HG02938 (cell line): ENCODE measurements at regions not wholly inside any gene's neighbourhood (a gene's known extent, or its start where the extent isn't known, plus 50 kb on each side); places are given as distances from the start of the nearest gene placed in this dataset.
"Not testable (repeated sequence)": the region's sequence is repeated elsewhere in the genome, so short reads cannot be mapped to it uniquely, and the experiment has no call there.

ENCODE experiments used
- ATAC-seq: cut with Tn5 transposase; IDR thresholded peaks from one replicate; pipeline ENCODE4 v1.9.1; 2021; ENCODE audit warnings: mild to moderate bottlenecking, moderate library complexity; ENCODE audit not compliant: unreplicated experiment

GRCh38 chr7:65317372-65317771 is 56.3 kb upstream of the ZNF92 start:
- ATAC-seq: no peak

- ATAC-seq: no peak
Measured at GRCh38 chr7:65310761-65311160, 62.9 kb upstream of the ZNF92 start.

GRCh38 chr7:65308300-65308678 is 65.4 kb upstream of the ZNF92 start:
- ATAC-seq: no peak

DNA sequence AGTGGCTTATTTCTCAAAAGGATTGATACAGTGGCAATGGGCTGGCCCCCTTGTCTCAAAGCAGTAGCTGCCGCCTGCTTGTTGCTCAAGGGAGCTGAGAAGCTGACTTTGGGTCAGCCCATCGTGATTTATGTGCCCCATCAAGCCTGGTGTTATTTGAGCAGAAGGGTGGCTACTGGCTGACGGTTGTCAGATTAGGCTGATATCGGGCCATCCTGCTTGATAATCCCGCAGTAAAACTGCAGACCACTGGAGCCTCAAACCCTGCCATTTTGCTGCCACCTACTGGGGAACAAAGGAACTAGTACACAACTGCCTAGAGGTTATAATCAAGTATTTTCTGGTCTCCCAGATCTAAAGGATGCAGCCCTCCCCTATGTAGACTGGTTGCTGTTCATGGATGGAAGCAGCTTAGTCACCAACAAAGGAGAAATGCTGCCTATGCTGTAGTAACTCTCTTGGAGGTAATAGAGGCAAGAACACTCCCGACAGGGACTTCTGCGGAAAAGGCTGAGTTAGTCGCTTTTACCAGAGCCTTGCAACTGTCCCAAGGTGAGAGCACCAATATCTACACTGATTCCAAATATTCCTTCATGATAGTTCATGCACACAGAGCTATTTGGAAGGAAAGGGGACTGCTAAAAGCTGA is 65.9 kb upstream of the ZNF92 start:
- ATAC-seq: no peak

DNA sequence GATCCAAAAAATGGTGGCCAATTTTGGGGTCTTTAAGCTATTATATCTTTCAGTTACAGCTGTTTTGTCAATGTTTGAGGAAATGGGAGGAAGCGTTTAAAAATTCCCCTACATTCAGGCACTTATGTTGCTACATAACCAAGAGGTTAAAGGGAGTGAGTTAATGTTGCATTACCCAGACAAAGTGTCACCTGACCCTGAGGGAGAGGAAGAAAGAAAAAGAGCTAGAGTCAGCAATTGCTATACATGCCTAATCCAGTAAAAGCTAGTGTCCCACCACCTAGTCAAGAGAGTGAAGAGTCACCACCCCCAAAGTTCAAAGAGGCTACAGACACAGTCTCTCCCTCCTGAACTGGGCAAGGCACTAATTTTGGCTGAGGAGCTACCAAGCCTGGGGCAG is 69.5 kb upstream of the ZNF92 start:
- ATAC-seq: no peak

- ATAC-seq: no peak
Measured at GRCh38 chr7:65302883-65303282, 70.8 kb upstream of the ZNF92 start.

DNA sequence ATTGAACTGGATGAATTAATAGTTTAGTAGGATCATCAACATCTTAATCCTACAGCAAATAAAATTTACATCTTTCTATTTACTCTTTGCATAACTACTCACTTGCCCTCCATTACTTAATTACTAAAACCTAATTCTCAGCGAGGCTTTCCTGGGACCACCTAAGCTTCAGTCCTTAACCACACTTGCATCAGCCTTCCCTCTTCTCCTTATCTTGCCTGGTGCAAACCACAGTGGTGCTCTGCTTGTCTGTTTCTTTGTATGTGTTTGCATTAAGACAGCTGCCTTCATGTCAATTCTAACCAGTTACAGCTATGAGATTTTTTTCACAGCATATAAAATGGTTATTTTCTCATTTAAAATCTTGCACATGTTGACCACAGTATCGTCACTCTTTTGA is 72.6 kb upstream of the ZNF92 start:
- ATAC-seq: no peak

DNA sequence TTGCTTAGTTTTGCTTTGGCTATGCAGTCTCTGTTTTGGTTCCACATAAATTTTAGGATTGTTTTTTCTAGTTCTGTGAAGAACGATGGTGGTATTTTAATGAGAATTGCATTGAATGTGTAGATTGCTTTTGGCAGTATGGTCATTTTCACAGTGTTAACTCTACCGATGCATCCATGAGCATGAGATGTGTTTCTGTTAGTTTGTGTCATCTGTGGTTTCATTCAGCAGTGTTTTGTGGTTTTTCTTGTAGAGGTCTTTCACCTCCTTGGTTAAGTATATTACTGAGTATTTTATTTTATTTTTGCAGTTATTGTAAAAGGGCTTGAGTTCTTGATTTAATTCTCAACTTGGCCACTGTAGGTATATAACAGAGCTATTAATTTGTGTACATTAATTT is 78.2 kb upstream of the ZNF92 start:
- ATAC-seq: no peak

GRCh38 chr7:65290340-65290739 is 83.3 kb upstream of the ZNF92 start:
- not testable (repeated sequence) for ATAC-seq

GRCh38 chr7:65287023-65287422 is 86.6 kb upstream of the ZNF92 start:
- ATAC-seq: no peak

DNA sequence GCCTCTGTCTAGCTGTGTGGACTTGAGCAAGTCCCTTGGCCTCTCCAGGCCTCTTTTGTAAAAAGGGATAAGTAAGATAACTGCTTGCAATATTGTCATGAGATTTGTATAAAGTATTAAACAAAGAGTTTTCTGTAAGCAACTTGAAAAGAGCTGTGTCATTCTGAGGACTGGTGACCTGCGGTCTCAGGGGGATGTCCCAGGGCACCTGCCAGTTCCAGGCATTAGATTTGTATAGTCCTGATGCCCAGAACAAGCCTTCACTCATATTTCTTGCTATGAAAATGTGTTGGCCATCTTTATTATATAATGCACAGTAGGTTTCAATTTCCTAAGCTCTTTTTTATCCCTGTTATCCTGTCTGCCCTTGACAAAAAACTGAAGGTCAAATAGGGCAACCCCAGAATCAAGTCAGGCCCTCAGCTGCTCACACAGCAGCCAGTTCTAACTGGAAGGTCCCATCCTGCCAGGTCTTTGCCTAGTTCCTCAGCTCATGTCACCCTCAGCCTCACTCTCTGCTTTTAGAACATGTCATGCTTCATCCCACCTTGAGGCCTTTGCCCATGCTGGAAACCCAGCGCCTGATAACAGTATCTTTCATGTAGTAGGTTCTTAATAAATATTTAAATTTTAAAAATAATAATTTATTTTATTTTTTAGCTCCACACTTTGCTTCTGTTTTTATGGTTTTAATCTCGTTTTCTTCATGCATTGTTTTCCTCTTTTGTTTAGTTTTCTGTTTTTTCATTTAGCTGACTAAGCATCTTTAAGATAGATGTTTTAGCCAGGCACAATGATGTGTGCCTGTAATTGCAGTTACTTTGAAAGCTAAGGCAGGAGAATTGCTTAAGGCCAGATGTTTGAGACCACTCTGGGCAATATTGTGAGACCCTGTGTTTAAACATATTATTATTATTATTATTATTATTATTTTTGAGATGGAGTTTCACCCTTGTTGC is 87.5 kb upstream of the ZNF92 start:
- ATAC-seq: no peak

DNA sequence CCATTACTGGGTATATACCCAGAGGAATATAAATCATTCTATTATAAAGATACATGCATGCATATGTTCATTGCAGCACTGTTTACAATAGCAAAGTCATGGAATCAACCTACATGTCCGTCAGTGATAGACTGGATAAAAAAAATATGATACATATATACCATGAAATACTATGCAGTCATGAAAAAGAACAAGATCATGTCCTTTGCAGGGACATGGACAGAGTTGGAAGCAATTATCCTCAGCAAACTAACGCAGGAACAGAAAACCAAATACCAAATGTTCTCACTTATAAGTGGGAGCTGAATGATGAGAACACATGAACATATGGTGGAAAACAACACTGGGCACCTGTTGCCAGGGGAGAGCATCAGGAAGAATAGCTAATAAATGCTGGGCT is 88.4 kb upstream of the ZNF92 start:
- ATAC-seq: not testable (repeated sequence)

DNA sequence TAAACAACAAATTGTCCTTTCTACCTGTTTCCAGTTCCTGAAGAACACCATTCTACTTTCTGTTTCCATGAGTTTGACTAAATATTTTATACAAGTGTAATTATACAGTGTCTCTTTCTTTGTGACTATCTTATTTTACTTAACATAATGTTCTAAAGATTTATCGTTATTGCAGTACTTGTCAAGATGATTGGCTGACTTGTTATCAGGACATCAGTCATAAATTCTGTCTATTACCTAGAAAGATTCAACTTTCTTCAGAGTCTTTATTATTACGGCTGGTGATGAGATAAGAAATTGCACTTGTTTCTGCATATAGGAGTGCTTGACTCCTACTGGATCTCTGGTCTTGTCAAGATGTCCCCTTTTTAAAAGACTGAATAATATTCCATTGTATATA is 93.9 kb upstream of the ZNF92 start:
- no peak for ATAC-seq

DNA sequence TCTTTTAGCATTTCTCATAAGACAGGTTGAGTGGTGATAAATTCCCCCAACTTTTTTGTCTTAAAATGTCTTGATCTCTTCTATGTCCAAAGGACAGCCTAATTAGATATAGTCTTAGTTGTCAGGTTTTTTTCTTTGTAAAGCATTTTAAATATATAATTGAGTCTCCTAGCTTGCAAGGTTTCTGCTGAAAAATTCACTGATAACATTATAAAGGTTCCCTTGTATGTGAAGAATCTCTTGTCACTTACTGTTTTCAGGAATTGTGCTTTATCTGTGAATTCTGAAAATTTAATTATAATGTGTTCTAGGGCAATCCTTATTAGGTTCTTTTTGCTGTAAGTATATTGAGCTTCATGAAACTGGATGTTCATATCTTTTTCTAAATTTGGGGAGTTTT is 96.8 kb upstream of the ZNF92 start:
- ATAC-seq: no peak

DNA sequence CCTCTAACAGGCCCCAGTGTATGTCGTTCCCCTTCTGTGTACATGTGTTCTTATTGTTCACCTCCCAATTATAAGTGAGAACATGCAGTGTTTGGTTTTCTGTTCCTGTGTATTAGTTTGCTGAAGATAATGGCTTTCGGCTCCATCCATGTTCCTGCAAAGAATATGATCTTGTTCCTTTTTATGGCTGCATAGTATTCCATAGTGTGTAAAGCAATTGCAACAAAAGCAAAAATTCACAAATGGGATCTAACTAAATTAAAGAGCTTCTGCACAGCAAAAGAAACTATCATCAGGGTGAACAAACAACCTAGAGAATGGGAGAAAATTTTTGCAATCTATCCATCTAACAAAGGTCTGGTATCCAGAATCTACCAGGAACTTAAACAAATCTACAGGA is 102.2 kb upstream of the ZNF92 start:
- not testable (repeated sequence) for ATAC-seq

DNA sequence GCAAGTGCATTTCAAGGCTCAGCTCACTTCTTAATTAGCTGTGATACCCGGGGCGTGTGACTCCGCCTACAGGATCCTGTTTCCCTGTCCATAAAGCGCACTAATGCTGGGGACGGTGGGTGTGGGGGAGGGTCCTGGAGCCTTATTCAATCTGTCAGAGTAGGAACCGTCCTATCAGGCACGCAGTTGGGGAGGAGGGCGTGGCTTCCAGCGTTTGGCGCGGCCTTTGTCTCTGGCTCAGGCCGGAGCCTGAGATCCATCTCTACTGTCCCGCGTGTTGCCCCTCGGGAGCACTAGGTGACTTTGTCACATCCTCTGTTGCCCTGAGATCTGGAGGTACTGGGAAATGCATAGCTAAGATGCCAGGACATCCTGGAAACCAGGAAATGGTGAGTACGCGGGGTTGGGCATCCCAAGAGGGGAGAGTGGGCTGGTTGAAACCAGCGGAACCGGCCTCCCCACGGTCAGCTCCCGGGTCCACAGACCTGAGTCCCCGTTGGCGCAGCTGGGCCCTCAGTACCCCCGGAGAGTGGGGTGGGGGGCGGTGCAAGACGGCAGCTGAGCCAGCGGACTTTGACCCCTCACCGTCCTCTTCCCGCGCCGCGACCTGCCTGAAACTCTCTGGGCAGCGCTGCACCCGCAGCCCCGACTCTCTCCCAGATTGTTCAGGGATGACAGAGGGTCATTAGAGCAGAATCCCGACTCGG is 104.4 kb upstream of the ZNF92 start:
- ATAC-seq: peak; percentile 94

GRCh38 chr7:65268782-65269149 is 104.9 kb upstream of the ZNF92 start:
- no peak for ATAC-seq

GRCh38 chr7:65265933-65266519 is 107.6 kb upstream of the ZNF92 start:
- ATAC-seq: no peak

DNA sequence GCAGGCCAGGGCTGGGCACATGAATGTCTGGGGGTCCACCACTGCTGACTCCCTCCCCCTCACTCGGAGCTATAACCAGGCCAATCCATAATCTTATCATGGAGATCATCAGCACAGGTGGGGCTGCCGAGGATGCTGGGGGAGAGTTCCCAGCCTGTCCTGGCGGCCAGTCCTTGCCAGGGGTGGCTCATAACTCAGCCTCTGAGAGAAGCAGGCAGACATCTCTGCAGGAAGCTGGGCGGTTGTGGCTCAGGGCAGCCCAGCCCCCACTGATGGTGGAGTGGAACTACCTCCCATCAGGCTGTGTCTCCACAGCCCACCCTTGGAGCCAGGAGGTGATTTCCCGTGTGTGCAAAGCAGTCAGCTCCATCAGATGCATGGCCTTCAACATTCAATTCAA is 109.4 kb upstream of the ZNF92 start:
- no peak for ATAC-seq

GRCh38 chr7:65260673-65261072 is 113.0 kb upstream of the ZNF92 start:
- ATAC-seq: not testable (repeated sequence)

DNA sequence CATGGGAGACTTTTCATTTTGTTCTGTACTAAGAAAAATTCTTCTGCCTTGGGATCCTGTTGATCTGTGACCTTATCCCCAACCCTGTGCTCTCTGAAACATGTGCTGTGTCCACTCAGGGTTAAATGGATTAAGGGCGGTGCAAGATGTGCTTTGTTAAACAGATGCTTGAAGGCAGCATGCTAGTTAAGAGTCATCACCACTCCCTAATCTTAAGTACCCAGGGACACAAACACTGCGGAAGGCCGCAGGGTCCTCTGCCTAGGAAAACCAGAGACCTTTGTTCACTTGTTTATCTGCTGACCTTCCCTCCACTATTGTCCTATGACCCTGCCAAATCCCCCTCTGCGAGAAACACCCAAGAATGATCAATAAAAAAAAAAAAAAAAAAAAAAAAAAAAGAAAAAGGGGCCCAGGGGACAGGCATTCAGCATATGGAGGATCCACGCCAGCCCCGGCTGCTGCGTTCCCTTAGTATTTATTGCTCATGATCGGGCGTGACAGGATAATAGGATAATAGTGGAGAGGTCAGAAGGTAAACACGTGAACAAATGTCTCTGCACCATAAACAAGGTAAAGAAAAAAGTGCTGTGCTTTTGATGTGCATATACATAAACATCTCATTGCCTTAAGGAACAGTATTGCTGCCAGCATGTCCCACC is 113.7 kb upstream of the ZNF92 start:
- ATAC-seq: not testable (repeated sequence)
